Nephron (organoid): ENCODE measurements at regions not wholly inside any gene's neighbourhood (a gene's known extent, or its start where the extent isn't known, plus 50 kb on each side); places are given as distances from the start of the nearest gene placed in this dataset.
A peak's percentile ranks its signal among the peaks of the same experiment; 100 is the strongest.

Experiments
- H3K27ac Mint-ChIP-seq, 3 experiments: 2 replicates each; pipeline ENCODE4 v1.8.0; 2020; ENCODE audit warnings: mixed read lengths in 3 of 3, mild to moderate bottlenecking in 2 of 3, moderate library complexity in 1 of 3
- H3K27me3 Mint-ChIP-seq: 2 replicates; pipeline ENCODE4 v1.8.0; 2021; ENCODE audit warnings: low read depth, mild to moderate bottlenecking, moderate library complexity, mixed read lengths
- H3K36me3 Mint-ChIP-seq: 2 replicates; pipeline ENCODE4 v1.8.0; 2020; ENCODE audit warnings: low read depth, mixed read lengths
- H3K4me1 Mint-ChIP-seq: 2 replicates; pipeline ENCODE4 v1.8.0; 2020; ENCODE audit warnings: mixed read lengths
- H3K4me3 Mint-ChIP-seq, 3 experiments: 2 replicates each; pipeline ENCODE4 v1.8.0; 2020; ENCODE audit warnings: mild to moderate bottlenecking in 3 of 3, mixed read lengths in 3 of 3, moderate library complexity in 2 of 3
- H3K9me3 Mint-ChIP-seq: 2 replicates; pipeline ENCODE4 v1.8.0; 2020; ENCODE audit warnings: mixed read lengths
- CTCF ChIP-seq, 3 experiments: fragments of 200-600 bp; sonication (generic); IDR thresholded peaks; one replicate each; pipeline ENCODE4 v1.5.0; 2021; ENCODE audit warnings: antibody characterized with exemption in 3 of 3; ENCODE audit not compliant: unreplicated experiment in 3 of 3

- TF ChIP-seq CTCF (IDR thresholded peaks at IDR 0.05; ENCODE audit: unreplicated experiment in 3 of 3): no peak
- H3K4me3 Mint-ChIP-seq: no peak overlapping the region
- H3K4me1 Mint-ChIP-seq: peaks cover 5% of the 10 kb centered on the region
- no peak overlapping the region for H3K27ac Mint-ChIP-seq
- H3K27me3 Mint-ChIP-seq: peaks cover 5% of the 10 kb centered on the region
- H3K9me3 Mint-ChIP-seq: peaks cover 3% of the 10 kb centered on the region
- H3K36me3 Mint-ChIP-seq: no peaks in the 10 kb centered on the region
These were observed 478.7 kb upstream of the UBE2E2 start for GRCh38 chr3:22724420-22724819.

- Mint-ChIP-seq H3K9me3 (no peaks in the 10 kb centered on the region), H3K4me1 (peaks cover 5% of the 10 kb centered on the region), H3K27me3 (peaks cover 5% of the 10 kb centered on the region), H3K27ac (no peak overlapping the region), H3K4me3 (no peak overlapping the region), H3K36me3 (no peaks in the 10 kb centered on the region)
- no peak for TF ChIP-seq CTCF (IDR thresholded peaks at IDR 0.05; ENCODE audit: unreplicated experiment in 3 of 3)
These were observed 474.7 kb upstream of the UBE2E2 start for GRCh38 chr3:22728406-22728805.

GRCh38 chr3:22729212-22729611 is 473.9 kb upstream of the UBE2E2 start:
- Mint-ChIP-seq H3K36me3 (no peaks in the 10 kb centered on the region), H3K9me3 (no peaks in the 10 kb centered on the region), H3K27ac (no peak overlapping the region), H3K4me3 (no peak overlapping the region), H3K27me3 (peaks cover 5% of the 10 kb centered on the region), H3K4me1 (peaks cover 5% of the 10 kb centered on the region)
- TF ChIP-seq CTCF (IDR thresholded peaks at IDR 0.05; ENCODE audit: unreplicated experiment in 3 of 3): no peak

- H3K27me3 Mint-ChIP-seq: peaks cover 5% of the 10 kb centered on the region
- no peaks in the 10 kb centered on the region for H3K9me3 Mint-ChIP-seq
- H3K4me3 Mint-ChIP-seq: no peak overlapping the region
- H3K4me1 Mint-ChIP-seq: peaks cover 5% of the 10 kb centered on the region
- no peaks in the 10 kb centered on the region for H3K36me3 Mint-ChIP-seq
- TF ChIP-seq CTCF (IDR thresholded peaks at IDR 0.05; ENCODE audit: unreplicated experiment in 3 of 3): peak; percentile 35 to 55 (median 48)
- H3K27ac Mint-ChIP-seq: no peak overlapping the region
These were observed 473.1 kb upstream of the UBE2E2 start for GRCh38 chr3:22729981-22730380.

GRCh38 chr3:22730701-22731100 is 472.4 kb upstream of the UBE2E2 start:
- H3K9me3 Mint-ChIP-seq: no peaks in the 10 kb centered on the region
- peaks cover 5% of the 10 kb centered on the region for H3K4me1 Mint-ChIP-seq
- no peak overlapping the region for H3K4me3 Mint-ChIP-seq
- H3K36me3 Mint-ChIP-seq: no peaks in the 10 kb centered on the region
- H3K27me3 Mint-ChIP-seq: peaks cover 6% of the 10 kb centered on the region
- no peak overlapping the region for H3K27ac Mint-ChIP-seq
- no peak for TF ChIP-seq CTCF (IDR thresholded peaks at IDR 0.05; ENCODE audit: unreplicated experiment in 3 of 3)

- peaks cover 5% of the 10 kb centered on the region for H3K4me1 Mint-ChIP-seq
- H3K9me3 Mint-ChIP-seq: peaks cover 2% of the 10 kb centered on the region
- H3K27ac Mint-ChIP-seq: no peak overlapping the region
- no peak for TF ChIP-seq CTCF (IDR thresholded peaks at IDR 0.05; ENCODE audit: unreplicated experiment in 3 of 3)
- H3K27me3 Mint-ChIP-seq: peaks cover 11% of the 10 kb centered on the region
- no peak overlapping the region for H3K4me3 Mint-ChIP-seq
- H3K36me3 Mint-ChIP-seq: no peaks in the 10 kb centered on the region
These were observed 471.2 kb upstream of the UBE2E2 start for GRCh38 chr3:22731901-22732300.
